NT2/D1 (cell line): ENCODE measurements at regions not wholly inside any gene's neighbourhood (a gene's known extent, or its start where the extent isn't known, plus 50 kb on each side); places are given as distances from the start of the nearest gene placed in this dataset.

Experiments
- DNase-seq: peaks from one replicate; pipeline ENCODE4 v3.0.0-alpha.2; 2011; ENCODE audit warnings: low read depth, low spot score
- H3K27me3 ChIP-seq: 2 replicates; pipeline ENCODE4 v1.6.0; 2011; ENCODE audit warnings: mild to moderate bottlenecking; ENCODE audit not compliant: insufficient read length, insufficient read depth
- H3K36me3 ChIP-seq: 2 replicates; pipeline ENCODE4 v1.6.1; 2011; ENCODE audit warnings: mild to moderate bottlenecking, low read length, mixed read lengths; ENCODE audit not compliant: insufficient read depth, insufficient read length
- H3K4me1 ChIP-seq: 2 replicates; pipeline ENCODE4 v1.5.1; 2011; ENCODE audit not compliant: insufficient read depth, insufficient read length
- H3K4me3 ChIP-seq: 2 replicates; pipeline ENCODE4 v1.5.1; 2011; ENCODE audit warnings: low read depth; ENCODE audit not compliant: insufficient read length
- H3K9ac ChIP-seq: 2 replicates; pipeline ENCODE4 v1.6.0; 2011; ENCODE audit warnings: low read depth; ENCODE audit not compliant: insufficient read length
- H3K9me3 ChIP-seq: 2 replicates; pipeline ENCODE4 v1.5.1; 2011; ENCODE audit warnings: mild to moderate bottlenecking, low read length; ENCODE audit not compliant: insufficient read depth
- SUZ12 ChIP-seq: IDR thresholded peaks from 2 replicates; pipeline ENCODE4 v1.6.1; 2011; ENCODE audit not compliant: insufficient read length, insufficient read depth; ENCODE audit errors: extremely low read depth
- YY1 ChIP-seq: IDR thresholded peaks from 2 replicates; pipeline ENCODE4 v1.6.1; 2011; ENCODE audit not compliant: insufficient read length, insufficient read depth
- ZNF274 ChIP-seq: IDR thresholded peaks from 2 replicates; pipeline ENCODE4 v1.6.1; 2011; ENCODE audit warnings: mild to moderate bottlenecking, low read depth, low read length

- Histone ChIP-seq H3K9me3 (no peaks in the 10 kb centered on the region), H3K4me3 (no peak overlapping the region), H3K36me3 (no peaks in the 10 kb centered on the region), H3K9ac (no peak overlapping the region), H3K4me1 (no peaks in the 10 kb centered on the region), H3K27me3 (no peaks in the 10 kb centered on the region)
- TF ChIP-seq YY1 = no peak
- TF ChIP-seq SUZ12 = no peak
- no peak for TF ChIP-seq ZNF274
- DNase-seq = no peak
Measured at GRCh38 chr11:109329716-109330115, 92.3 kb upstream of the C11orf87 start.

GRCh38 chr11:109338131-109338530, 83.9 kb upstream of the C11orf87 start:
- no peaks in the 10 kb centered on the region for H3K36me3 ChIP-seq
- TF ChIP-seq ZNF274 = no peak
- H3K9me3 ChIP-seq = no peaks in the 10 kb centered on the region
- no peak overlapping the region for H3K9ac ChIP-seq
- DNase-seq = no peak
- no peak overlapping the region for H3K4me3 ChIP-seq
- H3K4me1 ChIP-seq = no peaks in the 10 kb centered on the region
- H3K27me3 ChIP-seq = no peaks in the 10 kb centered on the region

GRCh38 chr11:109342261-109342660, 79.7 kb upstream of the C11orf87 start:
- no peak for DNase-seq
- no peak overlapping the region for H3K4me3 ChIP-seq
- H3K27me3 ChIP-seq = no peaks in the 10 kb centered on the region
- no peak overlapping the region for H3K9ac ChIP-seq
- TF ChIP-seq ZNF274 (no peak), YY1 (no peak), SUZ12 (no peak)
- H3K9me3 ChIP-seq = no peaks in the 10 kb centered on the region
- no peaks in the 10 kb centered on the region for H3K4me1 ChIP-seq
- H3K36me3 ChIP-seq = no peaks in the 10 kb centered on the region

- no peaks in the 10 kb centered on the region for H3K27me3 ChIP-seq
- H3K9ac ChIP-seq = no peak overlapping the region
- no peaks in the 10 kb centered on the region for H3K9me3 ChIP-seq
- H3K4me1 ChIP-seq = no peaks in the 10 kb centered on the region
- no peak for TF ChIP-seq YY1
- TF ChIP-seq ZNF274 = no peak
- TF ChIP-seq SUZ12 = no peak
- H3K36me3 ChIP-seq = no peaks in the 10 kb centered on the region
- H3K4me3 ChIP-seq = no peak overlapping the region
- DNase-seq = no peak
Measured at GRCh38 chr11:109343242-109343641, 78.7 kb upstream of the C11orf87 start.

- Histone ChIP-seq H3K9me3 (no peaks in the 10 kb centered on the region), H3K4me1 (no peaks in the 10 kb centered on the region), H3K4me3 (no peak overlapping the region), H3K9ac (no peak overlapping the region), H3K27me3 (no peaks in the 10 kb centered on the region), H3K36me3 (no peaks in the 10 kb centered on the region)
- TF ChIP-seq ZNF274 = no peak
- no peak for TF ChIP-seq YY1
- no peak for TF ChIP-seq SUZ12
- no peak for DNase-seq
Measured at GRCh38 chr11:109347304-109347703, 74.7 kb upstream of the C11orf87 start.

GRCh38 chr11:109349276-109350080, 72.5 kb upstream of the C11orf87 start:
- DNase-seq = no peak
- Histone ChIP-seq H3K36me3 (no peaks in the 10 kb centered on the region), H3K27me3 (no peaks in the 10 kb centered on the region), H3K9me3 (no peaks in the 10 kb centered on the region), H3K9ac (no peak overlapping the region), H3K4me1 (no peaks in the 10 kb centered on the region), H3K4me3 (no peak overlapping the region)
- TF ChIP-seq ZNF274 (no peak), YY1 (no peak), SUZ12 (no peak)

GRCh38 chr11:109350091-109350490, 71.9 kb upstream of the C11orf87 start:
- Histone ChIP-seq H3K36me3 (no peaks in the 10 kb centered on the region), H3K4me1 (no peaks in the 10 kb centered on the region), H3K4me3 (no peak overlapping the region), H3K9ac (no peak overlapping the region), H3K9me3 (no peaks in the 10 kb centered on the region), H3K27me3 (no peaks in the 10 kb centered on the region)
- DNase-seq = no peak
- TF ChIP-seq SUZ12 (no peak), ZNF274 (no peak), YY1 (no peak)
